Prostate gland (tissue), 2 donors: ENCODE measurements at regions not wholly inside any gene's neighbourhood (a gene's known extent, or its start where the extent isn't known, plus 50 kb on each side); places are given as distances from the start of the nearest gene placed in this dataset.

Experiments
- DNase-seq: peaks from one replicate; pipeline ENCODE4 v3.0.0-alpha.2; 2019; ENCODE audit warnings: low spot score
- H3K27ac ChIP-seq, 2 donors: fragments of 200-600 bp; sonication (generic); 2 replicates each; pipeline ENCODE4 v1.5.1; 2017 to 2019
- H3K27me3 ChIP-seq: fragments of 200-600 bp; sonication (generic); replicated peaks from 2 replicates; pipeline ENCODE4 v1.5.1; 2019; ENCODE audit not compliant: insufficient read depth
- H3K36me3 ChIP-seq, 2 donors: fragments of 200-600 bp; sonication (generic); 1 replicate in 1 of 2; 2 replicates in 1 of 2; pipeline versions ENCODE4 v1.5.1 to v1.8.1; 2017 to 2019
- H3K4me1 ChIP-seq: fragments of 200-600 bp; sonication (generic); replicated peaks from 2 replicates; pipeline ENCODE4 v1.5.1; 2019
- H3K4me3 ChIP-seq, 2 donors: fragments of 200-600 bp; sonication (generic); 2 replicates each; pipeline ENCODE4 v1.5.1; 2017 to 2019
- H3K9me3 ChIP-seq: fragments of 200-600 bp; sonication (generic); 2 replicates; pipeline ENCODE4 v1.5.1; 2017
- CTCF ChIP-seq, 4 experiments: fragments of 200-600 bp in 2 of 4; fragments of 450-650 bp in 2 of 4; sonication (generic) in 2 of 4; IDR thresholded peaks; 1 replicate in 3 of 4; 2 replicates in 1 of 4; pipeline ENCODE4 v1.5.1; 2016 to 2019; ENCODE audit warnings: antibody characterized with exemption in 4 of 4, mild to moderate bottlenecking in 2 of 4, moderate library complexity in 2 of 4
- POLR2A ChIP-seq: fragments of 450-650 bp; IDR thresholded peaks from one replicate; pipeline ENCODE4 v1.6.1; 2016; ENCODE audit warnings: antibody characterized with exemption, mild to moderate bottlenecking
- POLR2AphosphoS5 ChIP-seq: sonication (generic); formaldehyde crosslinking; IDR thresholded peaks from one replicate; pipeline ENCODE4 v1.6.1; 2017; ENCODE audit warnings: antibody characterized with exemption
- WGBS: methylation state at CpG from one replicate; pipeline ENCODE4 v1.1.5; 2018; 5-methylcytosine and 5-hydroxymethylcytosine counted together
- intact Hi-C: fragments of 100-400 bp; cut with DNase I; formaldehyde crosslinking; loops from one replicate; pipeline ENCODE4 v1.14.2; 2022

GRCh38 chr2:7115906-7116305 lies 198.7 kb downstream of the RNF144A start:
- no peaks in the 10 kb centered on the region for H3K9me3 ChIP-seq
- no peak for DNase-seq
- no peak overlapping the region for H3K4me3 ChIP-seq
- no peak for TF ChIP-seq CTCF (IDR thresholded peaks at IDR 0.05)
- TF ChIP-seq POLR2AphosphoS5, result no peak
- no peak for TF ChIP-seq POLR2A
- H3K27ac ChIP-seq, result no peak overlapping the region
- intact Hi-C loops, result loop anchor here (10.0 kb wide), 1 partner anchor 1569 kb away; the partner anchor contains the start of gene ID2
- H3K36me3 ChIP-seq, result no peaks in the 10 kb centered on the region
- no peaks in the 10 kb centered on the region for H3K27me3 ChIP-seq
- 88% methylated on average over 4 of the region's 4 CpGs for WGBS
- H3K4me1 ChIP-seq, result no peaks in the 10 kb centered on the region

DNA sequence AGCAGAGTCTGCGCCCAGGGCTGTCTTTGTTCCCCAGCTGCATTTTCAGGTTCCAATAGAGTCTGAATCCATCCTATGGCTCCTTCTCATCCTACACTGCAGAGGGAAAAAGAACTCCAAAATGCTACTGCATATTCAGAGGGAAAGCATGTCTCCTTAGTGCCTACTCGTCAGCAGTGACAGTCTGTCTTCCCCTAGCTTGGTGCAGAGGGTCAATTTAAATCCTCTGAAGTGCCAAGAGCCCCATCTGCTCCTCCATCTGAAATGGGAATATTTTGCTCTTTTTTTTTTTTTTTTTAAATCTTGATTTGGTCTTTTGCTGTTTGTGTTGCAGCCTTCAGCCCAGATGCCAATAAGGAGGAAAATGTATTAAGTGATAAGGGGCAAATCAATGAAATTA lies 199.3 kb downstream of the RNF144A start:
- DNase-seq, result no peak
- Histone ChIP-seq H3K36me3 (no peaks in the 10 kb centered on the region), H3K27ac (no peak overlapping the region), H3K27me3 (no peaks in the 10 kb centered on the region), H3K4me1 (no peaks in the 10 kb centered on the region), H3K9me3 (no peaks in the 10 kb centered on the region), H3K4me3 (no peak overlapping the region)
- 93% methylated on average over 2 of the region's 2 CpGs for WGBS
- intact Hi-C loops, result loop anchor here (10.0 kb wide), 1 partner anchor 1568 kb away; the partner anchor contains the start of gene ID2
- no peak for TF ChIP-seq POLR2A
- TF ChIP-seq CTCF (IDR thresholded peaks at IDR 0.05), result no peak
- no peak for TF ChIP-seq POLR2AphosphoS5

- Histone ChIP-seq H3K4me1 (no peaks in the 10 kb centered on the region), H3K36me3 (no peaks in the 10 kb centered on the region), H3K4me3 (no peak overlapping the region), H3K27ac (no peak overlapping the region), H3K27me3 (no peaks in the 10 kb centered on the region), H3K9me3 (no peaks in the 10 kb centered on the region)
- 84% methylated on average over 8 of the region's 8 CpGs for WGBS
- DNase-seq, result no peak
- intact Hi-C loops, result loop anchor here (10.0 kb wide), 1 partner anchor 1568 kb away; the partner anchor contains the start of gene ID2
- TF ChIP-seq POLR2A (no peak), POLR2AphosphoS5 (no peak), CTCF (IDR thresholded peaks at IDR 0.05) (no peak)
Observed at GRCh38 chr2:7117076-7117475, 199.9 kb downstream of the RNF144A start.

DNA sequence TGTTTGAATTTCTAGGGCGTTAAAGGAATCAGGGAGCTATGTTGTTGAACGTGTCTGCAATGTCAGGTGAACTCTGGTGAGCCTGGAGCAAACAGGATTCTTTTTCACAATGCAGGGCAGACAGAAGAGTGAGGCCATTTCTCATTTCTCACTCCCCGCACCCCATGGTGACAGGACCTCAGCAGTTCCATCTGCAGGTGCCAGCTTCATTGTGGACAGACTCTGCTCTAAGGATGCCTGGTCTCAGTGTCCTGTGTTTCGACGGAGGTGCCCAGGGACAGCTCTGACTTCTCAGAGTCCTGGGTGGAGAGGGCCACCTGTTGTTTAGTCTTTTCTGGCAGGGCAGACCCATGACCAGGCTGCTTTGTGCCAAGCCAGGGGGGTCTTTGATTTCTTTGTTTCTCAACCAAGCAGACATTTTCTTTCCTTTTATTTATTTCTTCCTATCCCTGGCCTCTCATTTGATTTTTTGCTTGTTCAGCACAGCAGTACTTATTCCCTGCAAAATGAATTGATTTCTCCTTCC lies 201.5 kb downstream of the RNF144A start:
- no peaks in the 10 kb centered on the region for H3K4me1 ChIP-seq
- TF ChIP-seq POLR2A (no peak), POLR2AphosphoS5 (no peak), CTCF (IDR thresholded peaks at IDR 0.05) (no peak)
- H3K27me3 ChIP-seq, result no peaks in the 10 kb centered on the region
- H3K4me3 ChIP-seq, result no peak overlapping the region
- H3K9me3 ChIP-seq, result no peaks in the 10 kb centered on the region
- DNase-seq, result no peak
- 74% methylated on average over 5 of the region's 5 CpGs for WGBS
- intact Hi-C loops, result loop anchor here (10.0 kb wide), 1 partner anchor 1566 kb away; the partner anchor contains the start of gene ID2
- H3K36me3 ChIP-seq, result no peaks in the 10 kb centered on the region
- no peak overlapping the region for H3K27ac ChIP-seq

GRCh38 chr2:7119132-7119835 lies 202.1 kb downstream of the RNF144A start:
- no peaks in the 10 kb centered on the region for H3K9me3 ChIP-seq
- no peak for DNase-seq
- no peaks in the 10 kb centered on the region for H3K4me1 ChIP-seq
- intact Hi-C loops, result loop anchor here (10.0 kb wide), 1 partner anchor 1566 kb away; the partner anchor contains the start of gene ID2
- H3K4me3 ChIP-seq, result no peak overlapping the region
- WGBS, result 39% methylated on average over 8 of the region's 8 CpGs
- no peaks in the 10 kb centered on the region for H3K27me3 ChIP-seq
- H3K27ac ChIP-seq, result no peak overlapping the region
- TF ChIP-seq CTCF (IDR thresholded peaks at IDR 0.05) (peak in 3 of 4 experiments; percentile 15 to 32 (median 22)), POLR2A (no peak), POLR2AphosphoS5 (no peak)
- no peaks in the 10 kb centered on the region for H3K36me3 ChIP-seq
